RWPE2 (cell line): ENCODE measurements at regions not wholly inside any gene's neighbourhood (a gene's known extent, or its start where the extent isn't known, plus 50 kb on each side); places are given as distances from the start of the nearest gene placed in this dataset.

Source experiments
- ATAC-seq: fragments of 200-7000 bp; cut with Tn5 transposase; 3 replicates; pipeline ENCODE4 v1.9.1; 2021; ENCODE audit warnings: low read depth
- DNase-seq: peaks from one replicate; pipeline ENCODE4 v3.0.0-alpha.2; 2020; ENCODE audit warnings: low spot score
- H3K27ac ChIP-seq: fragments of 450-650 bp; 2 replicates; pipeline ENCODE4 v1.5.1; 2017; ENCODE audit warnings: mild to moderate bottlenecking; ENCODE audit not compliant: poor library complexity, severe bottlenecking
- H3K27me3 ChIP-seq: fragments of 250-450 bp; sonication (Bioruptor Pico); 2 replicates; pipeline ENCODE4 v1.5.1; 2021; ENCODE audit warnings: mild to moderate bottlenecking, moderate library complexity; ENCODE audit not compliant: insufficient read depth, poor library complexity, severe bottlenecking
- H3K36me3 ChIP-seq: fragments of 250-450 bp; sonication (Bioruptor Pico); 2 replicates; pipeline ENCODE4 v1.5.1; 2020; ENCODE audit warnings: low read depth, mild to moderate bottlenecking, moderate library complexity
- H3K4me1 ChIP-seq: fragments of 250-450 bp; sonication (Bioruptor Pico); 2 replicates; pipeline ENCODE4 v1.5.1; 2021; ENCODE audit warnings: mild to moderate bottlenecking, moderate library complexity; ENCODE audit not compliant: insufficient read depth, poor library complexity, severe bottlenecking
- H3K4me3 ChIP-seq: fragments of 250-450 bp; sonication (Bioruptor Pico); 2 replicates; pipeline ENCODE4 v1.5.1; 2021; ENCODE audit warnings: mild to moderate bottlenecking, moderate library complexity; ENCODE audit not compliant: severe bottlenecking
- H3K9me3 ChIP-seq: fragments of 250-450 bp; sonication (Bioruptor Pico); 2 replicates; pipeline ENCODE4 v1.5.1; 2021; ENCODE audit warnings: mild to moderate bottlenecking, moderate library complexity; ENCODE audit not compliant: severe bottlenecking
- CTCF ChIP-seq: fragments of 450-650 bp; IDR thresholded peaks from one replicate; pipeline ENCODE4 v1.5.1; 2017; ENCODE audit warnings: mild to moderate bottlenecking, moderate library complexity; ENCODE audit not compliant: poor library complexity, severe bottlenecking

DNA sequence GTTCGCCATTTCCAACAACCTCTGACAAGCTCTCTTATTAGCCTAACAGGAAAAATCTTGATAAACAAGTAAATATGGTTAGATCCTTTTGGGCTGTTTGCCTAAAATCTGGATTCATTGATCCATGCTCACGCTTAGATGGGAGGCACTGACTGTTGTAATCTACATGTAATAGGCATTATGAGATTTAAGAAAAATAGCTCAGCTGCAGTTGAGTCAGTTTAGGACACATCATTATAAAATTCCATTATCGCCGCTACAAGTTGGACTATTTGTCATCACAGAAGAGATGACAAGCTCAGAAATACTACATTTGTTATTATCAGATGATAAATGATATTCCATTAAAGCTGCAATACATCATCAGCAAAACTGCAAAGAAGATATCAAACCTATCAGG lies 524.0 kb downstream of the TOX3 start:
- Histone ChIP-seq H3K4me3 (no peak overlapping the region), H3K4me1 (no peaks in the 10 kb centered on the region), H3K27ac (no peak overlapping the region), H3K9me3 (no peaks in the 10 kb centered on the region), H3K36me3 (no peaks in the 10 kb centered on the region), H3K27me3 (no peaks in the 10 kb centered on the region)
- no peak for ATAC-seq
- DNase-seq: no peak
- TF ChIP-seq CTCF: no peak

GRCh38 chr16:52022177-52022576 lies 524.8 kb downstream of the TOX3 start:
- H3K36me3 ChIP-seq: no peaks in the 10 kb centered on the region
- ATAC-seq: no peak
- H3K9me3 ChIP-seq: no peaks in the 10 kb centered on the region
- H3K27me3 ChIP-seq: no peaks in the 10 kb centered on the region
- H3K4me1 ChIP-seq: no peaks in the 10 kb centered on the region
- no peak overlapping the region for H3K27ac ChIP-seq
- no peak for TF ChIP-seq CTCF
- no peak for DNase-seq
- H3K4me3 ChIP-seq: no peak overlapping the region

- no peaks in the 10 kb centered on the region for H3K36me3 ChIP-seq
- no peak for TF ChIP-seq CTCF
- no peaks in the 10 kb centered on the region for H3K9me3 ChIP-seq
- DNase-seq (no peak), ATAC-seq (no peak)
- no peaks in the 10 kb centered on the region for H3K4me1 ChIP-seq
- no peaks in the 10 kb centered on the region for H3K27me3 ChIP-seq
- no peak overlapping the region for H3K27ac ChIP-seq
- no peak overlapping the region for H3K4me3 ChIP-seq
Observed at GRCh38 chr16:52016387-52016786, 530.6 kb downstream of the TOX3 start.

GRCh38 chr16:52005551-52005950 lies 541.4 kb downstream of the TOX3 start:
- Histone ChIP-seq H3K4me3 (no peak overlapping the region), H3K27me3 (no peaks in the 10 kb centered on the region), H3K9me3 (no peaks in the 10 kb centered on the region), H3K4me1 (no peaks in the 10 kb centered on the region), H3K27ac (no peak overlapping the region), H3K36me3 (no peaks in the 10 kb centered on the region)
- DNase-seq (no peak), ATAC-seq (no peak)
- no peak for TF ChIP-seq CTCF

- no peaks in the 10 kb centered on the region for H3K36me3 ChIP-seq
- no peaks in the 10 kb centered on the region for H3K27me3 ChIP-seq
- H3K4me3 ChIP-seq: no peak overlapping the region
- DNase-seq: no peak
- no peaks in the 10 kb centered on the region for H3K9me3 ChIP-seq
- H3K4me1 ChIP-seq: no peaks in the 10 kb centered on the region
- no peak overlapping the region for H3K27ac ChIP-seq
- no peak for ATAC-seq
- no peak for TF ChIP-seq CTCF
Observed at GRCh38 chr16:52004343-52004742, 542.6 kb downstream of the TOX3 start.
